OCI-LY1 (cell line): ENCODE measurements at regions not wholly inside any gene's neighbourhood (a gene's known extent, or its start where the extent isn't known, plus 50 kb on each side); places are given as distances from the start of the nearest gene placed in this dataset.
"Not testable (repeated sequence)": the region's sequence is repeated elsewhere in the genome, so short reads cannot be mapped to it uniquely, and the experiment has no call there.

Source experiments
- H2AFZ ChIP-seq: fragments of 200-600 bp; sonication (generic), shearing (Covaris generic); 2 replicates; pipeline ENCODE4 v1.6.0; 2014; ENCODE audit warnings: antibody characterized with exemption, mild to moderate bottlenecking, low read length
- H3F3A ChIP-seq: fragments of 200-600 bp; sonication (generic), shearing (Covaris generic); 2 replicates; pipeline ENCODE4 v1.6.0; 2014; ENCODE audit warnings: mild to moderate bottlenecking, antibody characterized with exemption, low read length, moderate library complexity; ENCODE audit not compliant: insufficient read depth
- H3K27ac ChIP-seq: fragments of 200-600 bp; sonication (generic); 2 replicates; pipeline ENCODE4 v1.5.1; 2014; ENCODE audit warnings: low read length, mixed run types, mild to moderate bottlenecking, low read depth; ENCODE audit not compliant: poor library complexity, severe bottlenecking
- H3K27me3 ChIP-seq: fragments of 200-600 bp; sonication (generic); 2 replicates; pipeline ENCODE4 v1.6.0; 2014; ENCODE audit warnings: antibody characterized with exemption, mild to moderate bottlenecking, low read length, moderate library complexity; ENCODE audit not compliant: insufficient read depth
- H3K36me3 ChIP-seq: fragments of 200-600 bp; sonication (generic); 2 replicates; pipeline ENCODE4 v1.6.1; 2014; ENCODE audit warnings: mild to moderate bottlenecking, antibody characterized with exemption, low read length, moderate library complexity, mixed read lengths; ENCODE audit not compliant: insufficient read depth
- H3K4me1 ChIP-seq: fragments of 200-600 bp; sonication (generic); 2 replicates; pipeline ENCODE4 v1.5.1; 2014; ENCODE audit warnings: mild to moderate bottlenecking, low read length, moderate library complexity; ENCODE audit not compliant: insufficient read depth, severe bottlenecking
- H3K4me2 ChIP-seq: fragments of 200-600 bp; sonication (generic), shearing (Covaris generic); 2 replicates; pipeline ENCODE4 v1.6.1; 2014; ENCODE audit warnings: low read length
- H3K4me3 ChIP-seq: fragments of 200-600 bp; sonication (generic); 2 replicates; pipeline ENCODE4 v1.5.1; 2014; ENCODE audit warnings: low read length, low read depth, mild to moderate bottlenecking, mixed read lengths; ENCODE audit not compliant: poor library complexity, severe bottlenecking
- H3K79me2 ChIP-seq: fragments of 200-600 bp; shearing (Covaris generic); 2 replicates; pipeline ENCODE4 v1.6.1; 2016; ENCODE audit warnings: mixed run types, low read length, mixed read lengths; ENCODE audit not compliant: insufficient read depth
- H3K9ac ChIP-seq: fragments of 200-600 bp; sonication (generic), shearing (Covaris generic); 2 replicates; pipeline ENCODE4 v1.6.1; 2014; ENCODE audit warnings: mild to moderate bottlenecking, low read length, mixed read lengths
- H3K9me2 ChIP-seq: fragments of 200-600 bp; sonication (generic), shearing (Covaris generic); 2 replicates; pipeline ENCODE4 v1.6.1; 2014; ENCODE audit warnings: low read depth, mild to moderate bottlenecking, low read length, mixed read lengths
- H3K9me3 ChIP-seq: fragments of 200-600 bp; shearing (Covaris generic); 2 replicates; pipeline ENCODE4 v1.6.1; 2014; ENCODE audit warnings: low read length, mixed read lengths
- H4K20me1 ChIP-seq: fragments of 200-600 bp; sonication (generic), shearing (Covaris generic); 2 replicates; pipeline ENCODE4 v1.6.0; 2016; ENCODE audit warnings: mild to moderate bottlenecking, low read length; ENCODE audit not compliant: insufficient read depth
- CTCF ChIP-seq: fragments of 200-600 bp; sonication (generic), shearing (Covaris generic); IDR thresholded peaks from 2 replicates; pipeline ENCODE4 v1.5.1; 2017; ENCODE audit warnings: mild to moderate bottlenecking, antibody characterized with exemption, low read length, moderate library complexity, mixed read lengths
- EZH2 ChIP-seq: fragments of 200-600 bp; sonication (generic), shearing (Covaris generic); IDR thresholded peaks from 2 replicates; pipeline ENCODE4 v1.8.0; 2017; ENCODE audit warnings: borderline replicate concordance, mixed run types, mild to moderate bottlenecking, antibody characterized with exemption, low read length, moderate library complexity, mixed read lengths

- Histone ChIP-seq H3K4me2 (no peak overlapping the region), H3K9ac (no peak overlapping the region), H3K9me3 (no peaks in the 10 kb centered on the region), H3K4me3 (no peak overlapping the region), H3K9me2 (no peaks in the 10 kb centered on the region), H3K27ac (no peak overlapping the region), H3K36me3 (no peaks in the 10 kb centered on the region), H3K79me2 (no peaks in the 10 kb centered on the region), H3K4me1 (no peaks in the 10 kb centered on the region), H3K27me3 (no peaks in the 10 kb centered on the region; the same call in 1 of the 2 replicates), H4K20me1 (no peaks in the 10 kb centered on the region), H2AFZ (no peak overlapping the region), H3F3A (no peaks in the 10 kb centered on the region)
- TF ChIP-seq CTCF: no peak
- no peak for TF ChIP-seq EZH2
These were observed 331.3 kb upstream of the MEIS1 start for GRCh38 chr2:66103581-66103980.

- no peaks in the 10 kb centered on the region for H3K9me2 ChIP-seq
- no peaks in the 10 kb centered on the region for H4K20me1 ChIP-seq
These were observed 333.7 kb upstream of the MEIS1 start for GRCh38 chr2:66101206-66101605.

GRCh38 chr2:66095820-66096345 is 339.0 kb upstream of the MEIS1 start:
- Histone ChIP-seq H3K9ac (no peak overlapping the region), H3K9me3 (no peaks in the 10 kb centered on the region), H3K36me3 (no peaks in the 10 kb centered on the region), H3K4me3 (no peak overlapping the region), H3K4me2 (no peak overlapping the region), H3K9me2 (no peaks in the 10 kb centered on the region), H3F3A (no peaks in the 10 kb centered on the region), H3K27me3 (no peaks in the 10 kb centered on the region), H3K27ac (no peak overlapping the region), H4K20me1 (no peaks in the 10 kb centered on the region), H3K4me1 (no peaks in the 10 kb centered on the region), H2AFZ (no peak overlapping the region), H3K79me2 (no peaks in the 10 kb centered on the region)
- TF ChIP-seq EZH2: no peak
- no peak for TF ChIP-seq CTCF

More at GRCh38 chr2:66101206-66101605, 333.7 kb upstream of the MEIS1 start:
- H3F3A ChIP-seq: no peaks in the 10 kb centered on the region
- no peaks in the 10 kb centered on the region for H3K9me3 ChIP-seq
- H3K27ac ChIP-seq: no peak overlapping the region
- no peak overlapping the region for H3K4me2 ChIP-seq
- H3K4me3 ChIP-seq: no peak overlapping the region
- TF ChIP-seq CTCF: no peak
- TF ChIP-seq EZH2: no peak
- no peaks in the 10 kb centered on the region for H3K79me2 ChIP-seq
- no peaks in the 10 kb centered on the region for H3K36me3 ChIP-seq
- no peak overlapping the region for H2AFZ ChIP-seq
- H3K27me3 ChIP-seq: no peaks in the 10 kb centered on the region
- no peak overlapping the region for H3K9ac ChIP-seq
- no peaks in the 10 kb centered on the region for H3K4me1 ChIP-seq

GRCh38 chr2:66094689-66095088 is 340.2 kb upstream of the MEIS1 start:
- not testable (repeated sequence) for H3K4me1 ChIP-seq, H3K4me3 ChIP-seq, H3F3A ChIP-seq, H2AFZ ChIP-seq, H3K9ac ChIP-seq, H3K9me2 ChIP-seq, H3K9me3 ChIP-seq, H3K27me3 ChIP-seq, H3K27ac ChIP-seq, H4K20me1 ChIP-seq, H3K36me3 ChIP-seq, H3K4me2 ChIP-seq, H3K79me2 ChIP-seq
